ENCODE measurements at regions not wholly inside any gene's neighbourhood (a gene's known extent, or its start where the extent isn't known, plus 50 kb on each side); places are given as distances from the start of the nearest gene placed in this dataset.

DNA sequence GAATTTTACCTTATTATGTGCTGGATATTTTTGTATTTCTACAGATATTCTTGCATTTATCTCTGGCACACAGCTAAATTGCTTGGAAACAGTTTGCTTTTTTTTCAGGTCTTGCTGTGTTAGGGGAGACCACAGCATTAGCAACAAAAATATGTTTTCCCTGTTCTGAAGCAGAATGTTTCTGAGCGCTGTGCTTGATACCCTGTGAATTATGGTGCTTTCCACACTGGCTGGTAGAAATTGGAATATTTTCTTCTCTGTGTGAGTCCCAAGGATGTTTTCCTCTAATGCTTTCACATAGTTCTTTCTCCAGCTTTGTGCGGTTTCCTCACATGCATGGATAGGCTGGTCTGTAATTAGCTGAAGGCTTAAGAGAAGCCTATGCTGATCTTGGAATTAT lies 651.6 kb upstream of the IGFBP3 start (continued):
- TF ChIP-seq, protein P1, sequence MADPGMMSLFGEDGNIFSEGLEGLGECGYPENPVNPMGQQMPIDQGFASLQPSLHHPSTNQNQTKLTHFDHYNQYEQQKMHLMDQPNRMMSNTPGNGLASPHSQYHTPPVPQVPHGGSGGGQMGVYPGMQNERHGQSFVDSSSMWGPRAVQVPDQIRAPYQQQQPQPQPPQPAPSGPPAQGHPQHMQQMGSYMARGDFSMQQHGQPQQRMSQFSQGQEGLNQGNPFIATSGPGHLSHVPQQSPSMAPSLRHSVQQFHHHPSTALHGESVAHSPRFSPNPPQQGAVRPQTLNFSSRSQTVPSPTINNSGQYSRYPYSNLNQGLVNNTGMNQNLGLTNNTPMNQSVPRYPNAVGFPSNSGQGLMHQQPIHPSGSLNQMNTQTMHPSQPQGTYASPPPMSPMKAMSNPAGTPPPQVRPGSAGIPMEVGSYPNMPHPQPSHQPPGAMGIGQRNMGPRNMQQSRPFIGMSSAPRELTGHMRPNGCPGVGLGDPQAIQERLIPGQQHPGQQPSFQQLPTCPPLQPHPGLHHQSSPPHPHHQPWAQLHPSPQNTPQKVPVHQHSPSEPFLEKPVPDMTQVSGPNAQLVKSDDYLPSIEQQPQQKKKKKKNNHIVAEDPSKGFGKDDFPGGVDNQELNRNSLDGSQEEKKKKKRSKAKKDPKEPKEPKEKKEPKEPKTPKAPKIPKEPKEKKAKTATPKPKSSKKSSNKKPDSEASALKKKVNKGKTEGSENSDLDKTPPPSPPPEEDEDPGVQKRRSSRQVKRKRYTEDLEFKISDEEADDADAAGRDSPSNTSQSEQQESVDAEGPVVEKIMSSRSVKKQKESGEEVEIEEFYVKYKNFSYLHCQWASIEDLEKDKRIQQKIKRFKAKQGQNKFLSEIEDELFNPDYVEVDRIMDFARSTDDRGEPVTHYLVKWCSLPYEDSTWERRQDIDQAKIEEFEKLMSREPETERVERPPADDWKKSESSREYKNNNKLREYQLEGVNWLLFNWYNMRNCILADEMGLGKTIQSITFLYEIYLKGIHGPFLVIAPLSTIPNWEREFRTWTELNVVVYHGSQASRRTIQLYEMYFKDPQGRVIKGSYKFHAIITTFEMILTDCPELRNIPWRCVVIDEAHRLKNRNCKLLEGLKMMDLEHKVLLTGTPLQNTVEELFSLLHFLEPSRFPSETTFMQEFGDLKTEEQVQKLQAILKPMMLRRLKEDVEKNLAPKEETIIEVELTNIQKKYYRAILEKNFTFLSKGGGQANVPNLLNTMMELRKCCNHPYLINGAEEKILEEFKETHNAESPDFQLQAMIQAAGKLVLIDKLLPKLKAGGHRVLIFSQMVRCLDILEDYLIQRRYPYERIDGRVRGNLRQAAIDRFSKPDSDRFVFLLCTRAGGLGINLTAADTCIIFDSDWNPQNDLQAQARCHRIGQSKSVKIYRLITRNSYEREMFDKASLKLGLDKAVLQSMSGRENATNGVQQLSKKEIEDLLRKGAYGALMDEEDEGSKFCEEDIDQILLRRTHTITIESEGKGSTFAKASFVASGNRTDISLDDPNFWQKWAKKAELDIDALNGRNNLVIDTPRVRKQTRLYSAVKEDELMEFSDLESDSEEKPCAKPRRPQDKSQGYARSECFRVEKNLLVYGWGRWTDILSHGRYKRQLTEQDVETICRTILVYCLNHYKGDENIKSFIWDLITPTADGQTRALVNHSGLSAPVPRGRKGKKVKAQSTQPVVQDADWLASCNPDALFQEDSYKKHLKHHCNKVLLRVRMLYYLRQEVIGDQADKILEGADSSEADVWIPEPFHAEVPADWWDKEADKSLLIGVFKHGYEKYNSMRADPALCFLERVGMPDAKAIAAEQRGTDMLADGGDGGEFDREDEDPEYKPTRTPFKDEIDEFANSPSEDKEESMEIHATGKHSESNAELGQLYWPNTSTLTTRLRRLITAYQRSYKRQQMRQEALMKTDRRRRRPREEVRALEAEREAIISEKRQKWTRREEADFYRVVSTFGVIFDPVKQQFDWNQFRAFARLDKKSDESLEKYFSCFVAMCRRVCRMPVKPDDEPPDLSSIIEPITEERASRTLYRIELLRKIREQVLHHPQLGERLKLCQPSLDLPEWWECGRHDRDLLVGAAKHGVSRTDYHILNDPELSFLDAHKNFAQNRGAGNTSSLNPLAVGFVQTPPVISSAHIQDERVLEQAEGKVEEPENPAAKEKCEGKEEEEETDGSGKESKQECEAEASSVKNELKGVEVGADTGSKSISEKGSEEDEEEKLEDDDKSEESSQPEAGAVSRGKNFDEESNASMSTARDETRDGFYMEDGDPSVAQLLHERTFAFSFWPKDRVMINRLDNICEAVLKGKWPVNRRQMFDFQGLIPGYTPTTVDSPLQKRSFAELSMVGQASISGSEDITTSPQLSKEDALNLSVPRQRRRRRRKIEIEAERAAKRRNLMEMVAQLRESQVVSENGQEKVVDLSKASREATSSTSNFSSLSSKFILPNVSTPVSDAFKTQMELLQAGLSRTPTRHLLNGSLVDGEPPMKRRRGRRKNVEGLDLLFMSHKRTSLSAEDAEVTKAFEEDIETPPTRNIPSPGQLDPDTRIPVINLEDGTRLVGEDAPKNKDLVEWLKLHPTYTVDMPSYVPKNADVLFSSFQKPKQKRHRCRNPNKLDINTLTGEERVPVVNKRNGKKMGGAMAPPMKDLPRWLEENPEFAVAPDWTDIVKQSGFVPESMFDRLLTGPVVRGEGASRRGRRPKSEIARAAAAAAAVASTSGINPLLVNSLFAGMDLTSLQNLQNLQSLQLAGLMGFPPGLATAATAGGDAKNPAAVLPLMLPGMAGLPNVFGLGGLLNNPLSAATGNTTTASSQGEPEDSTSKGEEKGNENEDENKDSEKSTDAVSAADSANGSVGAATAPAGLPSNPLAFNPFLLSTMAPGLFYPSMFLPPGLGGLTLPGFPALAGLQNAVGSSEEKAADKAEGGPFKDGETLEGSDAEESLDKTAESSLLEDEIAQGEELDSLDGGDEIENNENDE (IDR thresholded peaks at IDR 0.05; ENCODE audit: insufficient replicate concordance, low read length): no peak
- TF ChIP-seq RFX5 (IDR thresholded peaks at IDR 0.05; ENCODE audit: borderline replicate concordance, low read depth, low read length): no peak
- TF ChIP-seq, protein P2, sequence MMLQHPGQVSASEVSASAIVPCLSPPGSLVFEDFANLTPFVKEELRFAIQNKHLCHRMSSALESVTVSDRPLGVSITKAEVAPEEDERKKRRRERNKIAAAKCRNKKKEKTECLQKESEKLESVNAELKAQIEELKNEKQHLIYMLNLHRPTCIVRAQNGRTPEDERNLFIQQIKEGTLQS (IDR thresholded peaks at IDR 0.05; ENCODE audit: insufficient read depth, low read depth, low read length): no peak

Data from H1 (cell line).